ENCODE measurements at regions not wholly inside any gene's neighbourhood (a gene's known extent, or its start where the extent isn't known, plus 50 kb on each side); places are given as distances from the start of the nearest gene placed in this dataset.
A peak's percentile ranks its signal among the peaks of the same experiment; 100 is the strongest.

DNA sequence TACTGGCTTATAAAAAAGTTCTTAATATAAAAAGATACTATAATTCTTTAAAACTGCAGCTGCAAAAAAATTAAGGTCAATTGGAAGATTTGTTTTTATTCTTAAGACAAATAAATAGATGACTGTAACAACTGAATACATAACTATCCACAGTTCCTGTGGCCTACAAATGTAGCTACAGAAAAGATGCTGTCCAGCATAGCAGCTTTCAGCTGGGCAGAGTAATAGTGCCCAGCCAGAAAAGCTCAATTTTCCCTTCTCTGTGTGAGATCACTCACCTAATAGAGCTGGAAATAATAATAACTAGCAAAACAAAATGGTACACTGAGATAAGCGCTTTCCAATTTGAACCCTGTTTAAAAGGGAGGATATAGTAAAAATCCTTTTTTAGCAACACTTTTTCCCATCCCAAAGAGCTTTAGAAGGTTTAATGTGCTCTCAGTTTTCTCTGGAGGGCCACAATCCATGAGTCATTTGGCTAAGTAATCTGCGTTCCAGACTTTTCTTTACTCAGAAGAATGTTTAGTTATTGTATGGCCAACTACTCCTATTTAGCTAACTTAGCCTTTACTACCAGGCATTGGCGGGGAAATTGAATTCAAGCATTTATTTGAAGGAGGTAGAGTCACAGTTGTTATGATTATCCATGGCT lies 158.1 kb upstream of the SLC39A10 start:
- Histone ChIP-seq H3K9me2 (no peaks in the 10 kb centered on the region), H3F3A (replicated peaks; ENCODE audit: insufficient read depth) (no peaks in the 10 kb centered on the region), H3K4me2 (no peak overlapping the region), H3K9me3 (no peaks in the 10 kb centered on the region), H3K4me1 (ENCODE audit: control insufficient read depth in 1 of 2, insufficient read depth in 2 of 2, low read depth in 1 of 2, low read length in 1 of 2) (peaks cover 0 to 5% of the 10 kb centered on the region in 2 experiments; a peak in 2 of 4 replicates), H3K27me3 (ENCODE audit: insufficient read depth) (no peaks in the 10 kb centered on the region), H3K79me2 (ENCODE audit: insufficient read depth) (no peaks in the 10 kb centered on the region), H2AFZ (ENCODE audit: low read depth) (no peak overlapping the region), H3K36me3 (replicated peaks in 1 of 2; ENCODE audit: control insufficient read depth in 1 of 2, insufficient read depth in 2 of 2, low read length in 1 of 2) (no peaks in the 10 kb centered on the region), H3K27ac (ENCODE audit: low read depth in 2 of 2, low read length in 1 of 2) (no peak overlapping the region), H3K4me3 (ENCODE audit: low read depth in 2 of 2, low read length in 1 of 2) (no peak overlapping the region), H3K9ac (no peak overlapping the region), H4K20me1 (ENCODE audit: insufficient read depth) (no peaks in the 10 kb centered on the region)
- peak; percentile 22; the same call in 1 of the 2 replicates for TF ChIP-seq FOSL2 (IDR thresholded peaks at IDR 0.05; ENCODE audit: borderline replicate concordance, low read depth)
- TF ChIP-seq, protein P1, sequence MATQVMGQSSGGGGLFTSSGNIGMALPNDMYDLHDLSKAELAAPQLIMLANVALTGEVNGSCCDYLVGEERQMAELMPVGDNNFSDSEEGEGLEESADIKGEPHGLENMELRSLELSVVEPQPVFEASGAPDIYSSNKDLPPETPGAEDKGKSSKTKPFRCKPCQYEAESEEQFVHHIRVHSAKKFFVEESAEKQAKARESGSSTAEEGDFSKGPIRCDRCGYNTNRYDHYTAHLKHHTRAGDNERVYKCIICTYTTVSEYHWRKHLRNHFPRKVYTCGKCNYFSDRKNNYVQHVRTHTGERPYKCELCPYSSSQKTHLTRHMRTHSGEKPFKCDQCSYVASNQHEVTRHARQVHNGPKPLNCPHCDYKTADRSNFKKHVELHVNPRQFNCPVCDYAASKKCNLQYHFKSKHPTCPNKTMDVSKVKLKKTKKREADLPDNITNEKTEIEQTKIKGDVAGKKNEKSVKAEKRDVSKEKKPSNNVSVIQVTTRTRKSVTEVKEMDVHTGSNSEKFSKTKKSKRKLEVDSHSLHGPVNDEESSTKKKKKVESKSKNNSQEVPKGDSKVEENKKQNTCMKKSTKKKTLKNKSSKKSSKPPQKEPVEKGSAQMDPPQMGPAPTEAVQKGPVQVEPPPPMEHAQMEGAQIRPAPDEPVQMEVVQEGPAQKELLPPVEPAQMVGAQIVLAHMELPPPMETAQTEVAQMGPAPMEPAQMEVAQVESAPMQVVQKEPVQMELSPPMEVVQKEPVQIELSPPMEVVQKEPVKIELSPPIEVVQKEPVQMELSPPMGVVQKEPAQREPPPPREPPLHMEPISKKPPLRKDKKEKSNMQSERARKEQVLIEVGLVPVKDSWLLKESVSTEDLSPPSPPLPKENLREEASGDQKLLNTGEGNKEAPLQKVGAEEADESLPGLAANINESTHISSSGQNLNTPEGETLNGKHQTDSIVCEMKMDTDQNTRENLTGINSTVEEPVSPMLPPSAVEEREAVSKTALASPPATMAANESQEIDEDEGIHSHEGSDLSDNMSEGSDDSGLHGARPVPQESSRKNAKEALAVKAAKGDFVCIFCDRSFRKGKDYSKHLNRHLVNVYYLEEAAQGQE (IDR thresholded peaks at IDR 0.05; ENCODE audit: low read depth, low read length), result peak; percentile 88
- TF ChIP-seq RCOR1 (IDR thresholded peaks at IDR 0.05; ENCODE audit: low read length), result no peak
- TF ChIP-seq, protein P2, sequence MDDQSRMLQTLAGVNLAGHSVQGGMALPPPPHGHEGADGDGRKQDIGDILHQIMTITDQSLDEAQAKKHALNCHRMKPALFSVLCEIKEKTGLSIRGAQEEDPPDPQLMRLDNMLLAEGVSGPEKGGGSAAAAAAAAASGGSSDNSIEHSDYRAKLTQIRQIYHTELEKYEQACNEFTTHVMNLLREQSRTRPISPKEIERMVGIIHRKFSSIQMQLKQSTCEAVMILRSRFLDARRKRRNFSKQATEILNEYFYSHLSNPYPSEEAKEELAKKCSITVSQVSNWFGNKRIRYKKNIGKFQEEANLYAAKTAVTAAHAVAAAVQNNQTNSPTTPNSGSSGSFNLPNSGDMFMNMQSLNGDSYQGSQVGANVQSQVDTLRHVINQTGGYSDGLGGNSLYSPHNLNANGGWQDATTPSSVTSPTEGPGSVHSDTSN (IDR thresholded peaks at IDR 0.05), result no peak
- 83% methylated on average over 3 of the region's 3 CpGs for WGBS (ENCODE audit: low lambda C conversion rate)
- ChIA-PET POLR2A (no interaction called here), CTCF (interaction anchor here (1.3 to 1.7 kb wide), 2 partner anchors 12 to 100 kb away, joined by 3 to 4 read pairs; no protein-coding TSS in a partner anchor)
- DNase-seq, result no peak

DNA sequence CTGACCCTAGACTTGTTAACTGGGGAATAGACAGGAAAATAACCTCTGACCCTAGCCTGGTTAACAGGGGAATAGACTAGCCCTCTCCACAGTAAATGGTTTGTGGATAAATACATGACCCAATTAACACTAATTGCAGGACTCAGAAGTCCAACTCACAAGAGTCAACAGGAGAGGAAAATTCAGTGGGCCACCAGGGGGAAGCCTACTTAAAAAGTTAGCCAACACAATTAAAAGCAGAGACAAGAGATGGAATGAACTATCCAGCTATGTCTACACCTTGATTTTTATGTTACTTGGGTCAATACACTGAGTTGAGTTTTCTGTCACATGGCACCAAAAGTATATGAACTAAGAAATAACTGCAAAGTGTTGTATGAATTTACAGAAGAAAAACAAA lies 158.8 kb upstream of the SLC39A10 start:
- POLR2A ChIA-PET, result no interaction called here
- H3F3A ChIP-seq (replicated peaks; ENCODE audit: insufficient read depth), result no peaks in the 10 kb centered on the region
- no peaks in the 10 kb centered on the region for H3K79me2 ChIP-seq (ENCODE audit: insufficient read depth)
- peaks cover 0 to 5% of the 10 kb centered on the region in 2 experiments; a peak in 2 of 4 replicates for H3K4me1 ChIP-seq (ENCODE audit: control insufficient read depth in 1 of 2, insufficient read depth in 2 of 2, low read depth in 1 of 2, low read length in 1 of 2)
- no peak overlapping the region for H2AFZ ChIP-seq (ENCODE audit: low read depth)
- H3K9me3 ChIP-seq, result no peaks in the 10 kb centered on the region
- H3K36me3 ChIP-seq (replicated peaks in 1 of 2; ENCODE audit: control insufficient read depth in 1 of 2, insufficient read depth in 2 of 2, low read length in 1 of 2), result no peaks in the 10 kb centered on the region
- no peak overlapping the region for H3K4me2 ChIP-seq
- no peak for DNase-seq
- no peaks in the 10 kb centered on the region for H3K9me2 ChIP-seq
- no peak overlapping the region for H3K27ac ChIP-seq (ENCODE audit: low read depth in 2 of 2, low read length in 1 of 2)
- H3K9ac ChIP-seq, result no peak overlapping the region
- no peaks in the 10 kb centered on the region for H4K20me1 ChIP-seq (ENCODE audit: insufficient read depth)
- H3K27me3 ChIP-seq (ENCODE audit: insufficient read depth), result no peaks in the 10 kb centered on the region
- TF ChIP-seq, protein P1 (IDR thresholded peaks at IDR 0.05; ENCODE audit: low read depth, low read length), result no peak
- TF ChIP-seq, protein P3, sequence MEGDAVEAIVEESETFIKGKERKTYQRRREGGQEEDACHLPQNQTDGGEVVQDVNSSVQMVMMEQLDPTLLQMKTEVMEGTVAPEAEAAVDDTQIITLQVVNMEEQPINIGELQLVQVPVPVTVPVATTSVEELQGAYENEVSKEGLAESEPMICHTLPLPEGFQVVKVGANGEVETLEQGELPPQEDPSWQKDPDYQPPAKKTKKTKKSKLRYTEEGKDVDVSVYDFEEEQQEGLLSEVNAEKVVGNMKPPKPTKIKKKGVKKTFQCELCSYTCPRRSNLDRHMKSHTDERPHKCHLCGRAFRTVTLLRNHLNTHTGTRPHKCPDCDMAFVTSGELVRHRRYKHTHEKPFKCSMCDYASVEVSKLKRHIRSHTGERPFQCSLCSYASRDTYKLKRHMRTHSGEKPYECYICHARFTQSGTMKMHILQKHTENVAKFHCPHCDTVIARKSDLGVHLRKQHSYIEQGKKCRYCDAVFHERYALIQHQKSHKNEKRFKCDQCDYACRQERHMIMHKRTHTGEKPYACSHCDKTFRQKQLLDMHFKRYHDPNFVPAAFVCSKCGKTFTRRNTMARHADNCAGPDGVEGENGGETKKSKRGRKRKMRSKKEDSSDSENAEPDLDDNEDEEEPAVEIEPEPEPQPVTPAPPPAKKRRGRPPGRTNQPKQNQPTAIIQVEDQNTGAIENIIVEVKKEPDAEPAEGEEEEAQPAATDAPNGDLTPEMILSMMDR (IDR thresholded peaks at IDR 0.05), result peak; percentile 45
- TF ChIP-seq TEAD4 (IDR thresholded peaks at IDR 0.05; ENCODE audit: borderline replicate concordance, insufficient read depth) (no peak), SMC3 (IDR thresholded peaks at IDR 0.05; ENCODE audit: low read depth, low read length) (peak; percentile 19; the same call in 1 of the 2 replicates), NRF1 (IDR thresholded peaks at IDR 0.05; ENCODE audit: low read depth, low read length) (no peak), RAD21 (IDR thresholded peaks at IDR 0.05; ENCODE audit: low read length) (peak; percentile 11; the same call in 1 of the 2 replicates), GATA2 (CRISPR knock-in tag; IDR thresholded peaks at IDR 0.05) (no peak)
- TF ChIP-seq, protein P2 (IDR thresholded peaks at IDR 0.05), result no peak
- CTCF ChIA-PET, result interaction anchor here (0.7 to 1.3 kb wide), 3 partner anchors 13 to 168 kb away, joined by 3 read pairs; no protein-coding TSS in a partner anchor
- H3K4me3 ChIP-seq (ENCODE audit: low read depth in 2 of 2, low read length in 1 of 2), result no peak overlapping the region
